ENCODE measurements at regions not wholly inside any gene's neighbourhood (a gene's known extent, or its start where the extent isn't known, plus 50 kb on each side); places are given as distances from the start of the nearest gene placed in this dataset.

GRCh38 chr13:33637978-33638743 is 179.8 kb upstream of the RFC3 start:
- Mint-ChIP-seq H3K36me3 (ENCODE audit: low read depth) (no peaks in the 10 kb centered on the region), H3K4me3 (no peak overlapping the region; the same call in 1 of the 2 replicates), H3K4me1 (ENCODE audit: low read depth) (peaks cover 89% of the 10 kb centered on the region), H3K9me3 (no peaks in the 10 kb centered on the region), H3K27ac (peak overlapping the region; percentile 18; the same call in 1 of the 2 replicates), H3K27me3 (ENCODE audit: insufficient read depth) (peaks cover 2% of the 10 kb centered on the region; the same call in 1 of the 2 replicates)
- DNase-seq = peak; percentile 65
- no peak for TF ChIP-seq CTCF (IDR thresholded peaks at IDR 0.05)

- Mint-ChIP-seq H3K36me3 (ENCODE audit: low read depth) (no peaks in the 10 kb centered on the region), H3K4me3 (no peak overlapping the region), H3K27me3 (ENCODE audit: insufficient read depth) (peaks cover 2% of the 10 kb centered on the region; the same call in 1 of the 2 replicates), H3K4me1 (ENCODE audit: low read depth) (peaks cover 89% of the 10 kb centered on the region), H3K27ac (peak overlapping the region; percentile 47; the same call in 1 of the 2 replicates), H3K9me3 (no peaks in the 10 kb centered on the region)
- peak; percentile 64 for DNase-seq
- no peak for TF ChIP-seq CTCF (IDR thresholded peaks at IDR 0.05)
Observed at GRCh38 chr13:33639158-33639557, 178.8 kb upstream of the RFC3 start.

- H3K4me1 Mint-ChIP-seq (ENCODE audit: low read depth) = peaks cover 89% of the 10 kb centered on the region
- no peak for TF ChIP-seq CTCF (IDR thresholded peaks at IDR 0.05)
- peaks cover 1% of the 10 kb centered on the region; the same call in 1 of the 2 replicates for H3K27me3 Mint-ChIP-seq (ENCODE audit: insufficient read depth)
- DNase-seq = no peak
- no peaks in the 10 kb centered on the region for H3K9me3 Mint-ChIP-seq
- H3K4me3 Mint-ChIP-seq = no peak overlapping the region
- peak overlapping the region; percentile 47; the same call in 1 of the 2 replicates for H3K27ac Mint-ChIP-seq
- H3K36me3 Mint-ChIP-seq (ENCODE audit: low read depth) = no peaks in the 10 kb centered on the region
Observed at GRCh38 chr13:33639626-33640080, 178.3 kb upstream of the RFC3 start.

GRCh38 chr13:33640832-33641231 is 177.1 kb upstream of the RFC3 start:
- TF ChIP-seq CTCF (IDR thresholded peaks at IDR 0.05) = no peak
- peaks cover 93% of the 10 kb centered on the region for H3K4me1 Mint-ChIP-seq (ENCODE audit: low read depth)
- H3K27me3 Mint-ChIP-seq (ENCODE audit: insufficient read depth) = no peaks in the 10 kb centered on the region
- H3K9me3 Mint-ChIP-seq = no peaks in the 10 kb centered on the region
- H3K36me3 Mint-ChIP-seq (ENCODE audit: low read depth) = no peaks in the 10 kb centered on the region
- DNase-seq = no peak
- no peak overlapping the region for H3K27ac Mint-ChIP-seq
- no peak overlapping the region for H3K4me3 Mint-ChIP-seq

- Mint-ChIP-seq H3K9me3 (no peaks in the 10 kb centered on the region), H3K4me1 (ENCODE audit: low read depth) (peaks cover 77% of the 10 kb centered on the region), H3K27me3 (ENCODE audit: insufficient read depth) (no peaks in the 10 kb centered on the region), H3K27ac (peak overlapping the region; percentile 81), H3K36me3 (ENCODE audit: low read depth) (no peaks in the 10 kb centered on the region), H3K4me3 (peak overlapping the region; percentile 62)
- TF ChIP-seq CTCF (IDR thresholded peaks at IDR 0.05) = no peak
- peak; percentile 78 for DNase-seq
Observed at GRCh38 chr13:33642374-33643065, 175.4 kb upstream of the RFC3 start.
